HG03066 (cell line): ENCODE measurements at regions not wholly inside any gene's neighbourhood (a gene's known extent, or its start where the extent isn't known, plus 50 kb on each side); places are given as distances from the start of the nearest gene placed in this dataset.

ENCODE experiments used
- ATAC-seq: cut with Tn5 transposase; IDR thresholded peaks from one replicate; pipeline ENCODE4 v1.9.1; 2021; ENCODE audit warnings: low read depth; ENCODE audit not compliant: unreplicated experiment

DNA sequence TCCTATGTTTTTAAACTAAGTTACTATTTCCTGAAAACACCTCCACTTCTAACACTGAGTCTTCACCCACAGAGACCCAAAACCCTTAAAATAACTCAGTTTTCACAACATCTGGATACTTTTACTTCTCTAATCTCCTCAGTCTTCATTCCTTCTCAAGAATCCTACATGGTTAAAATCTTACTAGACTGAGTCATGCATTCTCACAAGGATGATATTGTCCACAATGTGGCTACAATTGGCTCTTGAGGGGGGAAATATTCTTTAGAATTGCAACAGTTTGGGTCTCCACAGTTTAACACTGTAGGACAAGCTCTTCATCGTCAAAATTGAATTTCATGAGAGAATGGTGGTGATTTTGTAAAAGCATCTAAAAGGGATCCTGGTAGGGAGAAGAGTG is 397.1 kb downstream of the SLITRK5 start:
- ATAC-seq, result no peak

GRCh38 chr13:88068975-88069374 is 397.8 kb downstream of the SLITRK5 start:
- no peak for ATAC-seq

DNA sequence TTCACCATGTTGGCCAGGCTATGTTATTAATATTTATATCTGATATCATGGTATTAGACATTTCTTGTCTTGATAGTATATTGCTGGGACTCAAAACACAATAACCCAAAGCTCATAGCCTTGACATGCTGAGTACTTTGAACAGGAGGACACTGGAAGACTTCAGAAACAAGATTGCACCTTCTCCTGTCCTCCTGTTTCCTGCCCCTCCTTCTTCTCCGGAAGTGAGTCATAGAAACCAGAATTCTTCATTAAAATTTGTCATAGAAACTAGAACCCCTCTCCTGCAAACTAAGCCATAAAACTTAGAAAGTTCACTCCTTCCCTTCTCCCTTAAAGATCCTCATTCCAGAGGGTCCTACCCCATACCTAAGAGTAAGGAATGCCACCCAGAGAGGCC is 400.2 kb downstream of the SLITRK5 start:
- ATAC-seq, result no peak

DNA sequence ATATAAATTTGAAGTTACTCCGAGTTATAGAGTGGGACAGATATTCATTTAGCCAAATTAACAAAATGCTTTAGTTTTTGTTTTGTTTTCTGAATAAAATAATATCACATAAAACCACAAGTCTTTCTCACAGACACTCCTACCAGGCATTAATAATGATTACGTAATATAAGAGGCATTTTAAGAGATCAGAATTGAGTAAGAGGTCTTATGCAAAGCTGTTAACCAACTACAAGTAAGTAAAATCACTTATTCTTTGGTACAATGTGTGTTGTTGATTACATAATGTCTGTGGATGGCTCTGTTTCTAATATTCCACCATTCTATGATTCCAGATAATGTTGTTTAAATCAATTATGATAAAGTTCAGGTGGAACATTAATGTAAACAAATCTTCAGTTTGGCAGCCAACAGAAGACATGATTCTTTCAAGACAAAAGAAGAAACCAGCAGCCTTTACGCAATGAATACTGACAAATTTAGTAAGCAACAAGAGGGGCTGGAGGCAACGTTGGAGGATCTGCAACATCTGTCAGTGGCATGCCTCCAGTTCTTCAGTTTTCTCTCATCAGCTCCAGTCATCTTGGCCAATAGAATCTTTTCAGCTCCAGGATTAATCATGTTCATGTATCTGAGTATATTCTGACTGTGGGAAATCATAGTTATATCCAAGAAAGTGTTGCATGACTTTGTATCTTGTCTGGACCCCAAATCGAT is 403.8 kb downstream of the SLITRK5 start:
- no peak for ATAC-seq

GRCh38 chr13:88085036-88085435 is 413.9 kb downstream of the SLITRK5 start:
- no peak for ATAC-seq

DNA sequence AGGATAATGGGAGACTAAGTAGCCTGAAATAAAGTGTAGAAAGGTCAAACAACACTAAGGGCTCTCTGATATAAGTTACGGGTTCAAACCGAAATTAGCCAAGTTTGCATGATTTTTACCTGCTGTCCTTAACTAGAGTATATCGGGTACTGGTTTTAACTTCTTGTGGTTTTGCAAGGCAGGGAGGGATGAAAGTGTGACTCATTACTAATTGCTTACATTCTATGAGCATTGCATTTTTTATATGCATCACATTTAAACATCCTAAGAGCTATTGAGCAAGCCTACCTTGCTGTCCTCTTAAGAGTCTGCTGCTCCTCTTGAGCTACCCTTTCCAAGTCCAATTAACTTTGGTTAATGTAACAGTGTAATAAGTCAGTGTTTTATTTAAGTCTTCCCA is 415.4 kb downstream of the SLITRK5 start:
- ATAC-seq, result no peak

DNA sequence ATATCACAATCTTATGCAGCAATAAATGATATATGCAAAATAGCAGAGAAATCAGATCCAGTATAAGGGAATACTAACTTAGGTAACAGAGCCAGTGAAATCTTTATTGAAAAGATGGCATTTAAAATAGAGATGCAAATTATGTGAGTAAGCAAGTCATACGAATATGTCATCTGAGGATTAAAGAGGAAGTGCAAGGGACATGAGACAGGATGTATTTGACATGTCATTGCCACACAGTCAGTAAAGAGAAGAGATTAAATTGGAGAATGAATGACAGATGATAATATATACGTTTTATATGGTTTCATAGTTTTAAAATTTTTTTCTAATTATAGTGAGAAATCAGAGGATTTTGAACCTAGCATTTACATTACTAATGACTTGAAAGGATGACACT is 426.4 kb downstream of the SLITRK5 start:
- no peak for ATAC-seq

GRCh38 chr13:88103824-88104223 is 432.7 kb downstream of the SLITRK5 start:
- ATAC-seq, result no peak

- ATAC-seq, result no peak
Measured at GRCh38 chr13:88104576-88104975, 433.4 kb downstream of the SLITRK5 start.

GRCh38 chr13:88107570-88107969 is 436.4 kb downstream of the SLITRK5 start:
- ATAC-seq, result no peak

- ATAC-seq, result no peak
Measured at GRCh38 chr13:88112526-88112925, 441.4 kb downstream of the SLITRK5 start.

- ATAC-seq, result no peak
Measured at GRCh38 chr13:88115976-88116375, 444.8 kb downstream of the SLITRK5 start.

DNA sequence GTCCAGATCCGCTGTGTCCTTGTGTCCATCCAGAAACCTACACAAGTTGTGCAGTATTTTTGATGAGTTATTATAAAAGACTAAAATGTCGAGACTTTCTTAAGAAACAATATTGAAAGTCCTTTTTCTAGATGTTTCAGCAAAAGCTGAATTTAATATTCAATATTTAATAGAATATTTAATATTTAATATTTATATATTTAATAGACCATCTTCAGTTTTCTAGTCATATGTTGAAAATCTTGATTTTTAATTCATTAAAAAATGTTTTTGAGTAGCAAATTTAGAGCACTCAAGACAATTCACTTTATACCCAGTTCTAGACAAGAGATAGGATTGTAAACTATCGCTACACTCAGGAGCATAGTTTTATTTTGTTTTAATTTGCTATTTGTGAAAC is 447.8 kb downstream of the SLITRK5 start:
- ATAC-seq, result no peak

DNA sequence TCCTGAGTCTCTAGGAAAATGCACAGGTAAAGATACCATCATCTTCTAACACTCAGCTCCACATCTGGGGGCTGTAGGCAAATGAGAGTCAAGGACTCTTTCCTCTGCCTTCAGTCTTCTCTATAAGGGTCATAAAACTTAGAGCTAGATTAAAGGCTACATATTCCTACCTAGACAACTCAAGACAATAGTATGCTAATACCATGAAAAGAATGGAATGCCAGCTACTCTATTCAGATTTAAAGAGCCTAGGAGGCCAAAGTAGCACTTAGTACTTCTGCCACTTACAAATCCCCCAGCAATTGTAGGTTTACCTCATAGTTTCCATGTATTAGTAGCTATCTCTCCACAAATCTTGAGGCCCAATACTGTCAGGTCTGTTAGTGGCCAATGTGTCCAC is 453.0 kb downstream of the SLITRK5 start:
- no peak for ATAC-seq

DNA sequence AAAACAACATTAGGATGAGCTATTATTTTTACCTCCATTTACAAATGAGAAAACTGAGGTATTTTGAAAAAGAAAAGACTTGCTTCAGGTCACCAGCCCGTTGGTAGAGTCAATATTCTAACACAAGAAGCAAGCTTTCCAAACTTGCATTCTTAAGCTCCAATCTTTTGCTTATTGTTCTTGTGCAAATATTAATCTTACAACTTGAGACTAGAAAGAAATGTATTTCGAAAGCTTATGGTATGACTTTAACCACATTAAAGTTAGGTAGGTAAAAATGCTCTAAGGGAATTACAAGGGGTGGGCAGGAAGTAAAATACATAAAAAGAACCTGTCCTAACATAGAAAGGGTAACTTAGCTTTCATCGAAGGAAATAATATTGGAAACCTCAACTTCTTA is 453.9 kb downstream of the SLITRK5 start:
- no peak for ATAC-seq

- ATAC-seq, result no peak
Measured at GRCh38 chr13:88136098-88136790, 465.1 kb downstream of the SLITRK5 start.

DNA sequence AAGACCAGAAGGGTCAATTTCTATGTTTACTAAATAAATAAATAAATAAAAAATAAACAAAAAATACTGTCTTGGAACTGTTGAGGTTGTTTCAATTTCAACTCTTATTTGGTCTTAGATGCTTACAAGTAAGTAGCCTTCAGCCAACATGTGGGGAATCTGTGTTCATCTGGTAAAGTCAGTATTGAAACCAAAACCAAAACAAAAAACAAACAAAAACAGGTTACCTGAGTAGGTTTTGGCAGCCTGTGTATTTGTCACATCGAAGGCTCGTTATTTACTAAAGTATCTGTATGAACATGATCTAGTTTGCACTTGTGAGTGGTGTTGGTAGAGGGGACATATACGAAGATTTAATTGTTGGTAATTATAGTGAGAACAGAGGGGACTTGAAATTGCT is 471.5 kb downstream of the SLITRK5 start:
- no peak for ATAC-seq

DNA sequence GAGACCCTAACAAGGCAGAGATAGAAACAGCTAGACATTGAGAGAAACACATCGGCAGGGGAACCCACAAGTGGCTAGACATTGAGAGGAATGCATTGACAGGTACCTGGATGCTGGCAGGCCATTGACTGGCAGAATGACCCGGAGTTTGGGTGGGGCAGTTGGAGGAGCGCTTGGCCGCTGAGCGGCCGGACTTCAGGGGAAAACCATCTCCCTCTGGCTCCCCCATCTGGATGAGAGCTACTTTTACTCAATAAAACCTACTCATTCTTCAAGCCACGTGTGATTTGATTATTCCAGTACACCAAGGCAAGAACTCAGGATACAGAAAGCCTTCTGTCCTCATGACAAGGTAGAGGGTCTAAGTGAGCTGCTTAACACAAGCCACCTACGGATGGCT is 473.4 kb downstream of the SLITRK5 start:
- no peak for ATAC-seq

GRCh38 chr13:88153353-88153752 is 482.2 kb downstream of the SLITRK5 start:
- ATAC-seq, result no peak

GRCh38 chr13:88154001-88154400 is 482.8 kb downstream of the SLITRK5 start:
- no peak for ATAC-seq

GRCh38 chr13:88162076-88162702 is 491.0 kb downstream of the SLITRK5 start:
- no peak for ATAC-seq

- ATAC-seq, result no peak
Measured at GRCh38 chr13:88176231-88176630, 505.1 kb downstream of the SLITRK5 start.
